ENCODE measurements at regions not wholly inside any gene's neighbourhood (a gene's known extent, or its start where the extent isn't known, plus 50 kb on each side); places are given as distances from the start of the nearest gene placed in this dataset.

DNA sequence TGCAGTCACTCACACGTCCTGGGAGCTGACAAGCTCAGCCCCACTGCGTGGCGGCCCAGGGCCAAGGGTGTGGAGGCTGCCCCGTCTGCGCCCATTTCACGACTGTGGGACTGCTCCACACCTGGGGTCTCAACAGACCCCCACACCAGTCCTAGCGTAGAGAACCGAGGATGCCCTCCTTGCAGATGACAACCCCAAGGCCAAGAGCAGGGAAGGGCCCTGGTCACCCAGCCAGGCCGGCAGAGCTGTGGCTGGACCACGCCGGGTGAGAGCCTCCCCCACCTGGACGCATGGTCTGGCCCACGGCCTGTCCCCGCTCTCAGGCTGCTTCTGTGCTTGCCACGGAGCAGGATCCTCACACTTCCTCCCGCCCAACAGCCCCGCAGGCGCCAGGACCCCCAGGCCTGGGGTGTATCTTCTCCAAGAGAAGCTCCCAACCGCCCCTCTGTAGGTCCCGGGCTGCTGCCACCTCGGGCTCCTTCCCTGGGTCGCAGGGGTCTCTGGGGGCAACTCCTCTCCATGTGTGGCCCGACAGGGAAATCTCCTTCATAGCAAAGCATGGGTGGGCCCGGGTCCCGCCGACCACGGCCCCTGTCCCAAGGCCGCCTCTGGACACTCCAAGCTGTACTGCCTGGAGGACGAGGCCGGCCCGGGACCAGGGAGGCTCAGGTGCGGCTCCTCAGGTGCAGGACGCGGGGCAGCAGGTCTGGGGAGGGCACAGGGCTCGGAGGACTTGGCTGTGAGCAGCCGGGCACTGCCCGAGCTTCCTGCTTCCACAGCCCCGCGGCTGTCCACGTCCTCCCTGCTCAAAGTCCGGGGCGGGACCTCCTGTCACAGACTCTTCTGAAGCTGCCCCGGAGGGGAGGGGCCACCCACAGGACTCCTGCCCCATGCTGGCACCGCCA, 88.8 kb downstream of the FOXL3 start:
- Histone ChIP-seq H3K27me3 (ENCODE audit: insufficient read depth, poor library complexity, severe bottlenecking) (peaks cover 34% of the 10 kb centered on the region), H3K4me3 (replicated peaks; ENCODE audit: insufficient read depth, low read length) (no peak overlapping the region), H3K27ac (replicated peaks) (no peak overlapping the region)
- no peak for TF ChIP-seq GABPA (IDR thresholded peaks at IDR 0.05; ENCODE audit: low read depth)
- TF ChIP-seq POLR2AphosphoS5 (IDR thresholded peaks at IDR 0.05; ENCODE audit: low read depth): no peak
- no peak for TF ChIP-seq SPI1 (IDR thresholded peaks at IDR 0.05; ENCODE audit: borderline replicate concordance, low read depth)
- TF ChIP-seq, protein P1, sequence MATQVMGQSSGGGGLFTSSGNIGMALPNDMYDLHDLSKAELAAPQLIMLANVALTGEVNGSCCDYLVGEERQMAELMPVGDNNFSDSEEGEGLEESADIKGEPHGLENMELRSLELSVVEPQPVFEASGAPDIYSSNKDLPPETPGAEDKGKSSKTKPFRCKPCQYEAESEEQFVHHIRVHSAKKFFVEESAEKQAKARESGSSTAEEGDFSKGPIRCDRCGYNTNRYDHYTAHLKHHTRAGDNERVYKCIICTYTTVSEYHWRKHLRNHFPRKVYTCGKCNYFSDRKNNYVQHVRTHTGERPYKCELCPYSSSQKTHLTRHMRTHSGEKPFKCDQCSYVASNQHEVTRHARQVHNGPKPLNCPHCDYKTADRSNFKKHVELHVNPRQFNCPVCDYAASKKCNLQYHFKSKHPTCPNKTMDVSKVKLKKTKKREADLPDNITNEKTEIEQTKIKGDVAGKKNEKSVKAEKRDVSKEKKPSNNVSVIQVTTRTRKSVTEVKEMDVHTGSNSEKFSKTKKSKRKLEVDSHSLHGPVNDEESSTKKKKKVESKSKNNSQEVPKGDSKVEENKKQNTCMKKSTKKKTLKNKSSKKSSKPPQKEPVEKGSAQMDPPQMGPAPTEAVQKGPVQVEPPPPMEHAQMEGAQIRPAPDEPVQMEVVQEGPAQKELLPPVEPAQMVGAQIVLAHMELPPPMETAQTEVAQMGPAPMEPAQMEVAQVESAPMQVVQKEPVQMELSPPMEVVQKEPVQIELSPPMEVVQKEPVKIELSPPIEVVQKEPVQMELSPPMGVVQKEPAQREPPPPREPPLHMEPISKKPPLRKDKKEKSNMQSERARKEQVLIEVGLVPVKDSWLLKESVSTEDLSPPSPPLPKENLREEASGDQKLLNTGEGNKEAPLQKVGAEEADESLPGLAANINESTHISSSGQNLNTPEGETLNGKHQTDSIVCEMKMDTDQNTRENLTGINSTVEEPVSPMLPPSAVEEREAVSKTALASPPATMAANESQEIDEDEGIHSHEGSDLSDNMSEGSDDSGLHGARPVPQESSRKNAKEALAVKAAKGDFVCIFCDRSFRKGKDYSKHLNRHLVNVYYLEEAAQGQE (IDR thresholded peaks at IDR 0.05; ENCODE audit: insufficient replicate concordance, low read depth): no peak
- no peak for TF ChIP-seq CTCF (IDR thresholded peaks at IDR 0.05; ENCODE audit: insufficient read depth, low read length)
- DNase-seq (ENCODE audit: low read depth in 1 of 2, low spot score in 1 of 2): no peak

DNA sequence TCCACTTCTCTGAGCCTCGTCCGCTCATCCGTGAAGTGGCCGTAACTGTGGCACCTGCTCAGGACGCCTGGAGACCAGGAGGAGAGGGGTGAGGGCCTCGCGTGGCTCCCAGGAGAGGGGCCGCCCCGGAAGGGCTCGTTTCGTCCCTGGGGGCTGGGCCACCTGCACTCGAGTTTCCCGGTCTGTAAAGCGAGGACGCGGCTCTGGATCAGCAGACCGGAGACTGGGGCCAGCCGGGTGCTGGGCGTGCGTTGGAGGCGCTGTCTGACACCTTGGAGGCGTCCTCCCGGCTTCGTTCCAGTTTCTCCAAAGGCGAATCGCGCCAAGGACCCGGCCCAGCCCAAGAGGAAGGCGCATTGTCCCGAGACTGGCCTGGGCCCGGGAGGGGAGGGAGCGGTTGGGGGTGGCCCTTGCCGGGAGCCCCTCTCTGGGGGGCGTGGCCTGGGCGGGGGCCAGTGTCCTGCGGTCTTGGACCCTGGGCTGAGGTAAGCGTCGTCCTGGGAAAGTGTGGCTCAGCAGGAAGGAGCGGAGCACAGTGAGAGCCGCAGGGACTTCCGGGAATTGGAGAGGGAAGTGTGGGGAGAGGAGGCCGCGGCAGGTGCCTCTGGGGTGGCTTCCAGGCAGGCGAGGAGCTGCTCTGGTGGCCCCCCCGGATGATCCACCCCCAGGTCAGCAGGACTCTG, 89.6 kb downstream of the FOXL3 start:
- Histone ChIP-seq H3K27ac (replicated peaks) (no peak overlapping the region), H3K4me3 (replicated peaks; ENCODE audit: insufficient read depth, low read length) (no peak overlapping the region), H3K27me3 (ENCODE audit: insufficient read depth, poor library complexity, severe bottlenecking) (peaks cover 34% of the 10 kb centered on the region)
- no peak for DNase-seq (ENCODE audit: low read depth in 1 of 2, low spot score in 1 of 2)
- TF ChIP-seq CTCF (IDR thresholded peaks at IDR 0.05; ENCODE audit: insufficient read depth, low read length) (no peak), POLR2AphosphoS5 (IDR thresholded peaks at IDR 0.05; ENCODE audit: low read depth) (no peak), GABPA (IDR thresholded peaks at IDR 0.05; ENCODE audit: low read depth) (no peak), SPI1 (IDR thresholded peaks at IDR 0.05; ENCODE audit: borderline replicate concordance, low read depth) (no peak)
- TF ChIP-seq, protein P1 (IDR thresholded peaks at IDR 0.05; ENCODE audit: insufficient replicate concordance, low read depth): no peak

DNA sequence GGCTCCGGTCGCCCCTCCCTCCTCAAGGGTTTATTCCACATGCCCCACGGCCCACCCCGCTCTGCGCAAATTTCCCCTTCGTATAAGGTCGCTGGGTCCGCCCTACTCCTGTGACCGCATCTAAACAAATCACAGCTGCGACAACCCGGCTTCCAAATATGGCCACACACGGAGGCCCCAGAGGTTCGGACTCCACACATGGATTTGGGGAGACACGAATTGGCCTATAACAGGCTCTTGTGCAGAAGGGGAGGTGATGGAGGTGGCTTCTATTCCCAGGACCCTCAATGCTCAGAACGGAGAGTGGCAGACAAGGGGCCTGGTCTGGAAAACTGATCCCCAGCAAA, 90.1 kb downstream of the FOXL3 start:
- TF ChIP-seq SPI1 (IDR thresholded peaks at IDR 0.05; ENCODE audit: borderline replicate concordance, low read depth) (no peak), CTCF (IDR thresholded peaks at IDR 0.05; ENCODE audit: insufficient read depth, low read length) (no peak), POLR2AphosphoS5 (IDR thresholded peaks at IDR 0.05; ENCODE audit: low read depth) (no peak), GABPA (IDR thresholded peaks at IDR 0.05; ENCODE audit: low read depth) (no peak)
- TF ChIP-seq, protein P1 (IDR thresholded peaks at IDR 0.05; ENCODE audit: insufficient replicate concordance, low read depth): no peak
- Histone ChIP-seq H3K4me3 (replicated peaks; ENCODE audit: insufficient read depth, low read length) (no peak overlapping the region), H3K27ac (replicated peaks) (no peak overlapping the region), H3K27me3 (ENCODE audit: insufficient read depth, poor library complexity, severe bottlenecking) (peaks cover 33% of the 10 kb centered on the region)
- DNase-seq (ENCODE audit: low read depth in 1 of 2, low spot score in 1 of 2): no peak

Measured in HL-60 (cell line).